AG08395 (cell line): ENCODE measurements at regions not wholly inside any gene's neighbourhood (a gene's known extent, or its start where the extent isn't known, plus 50 kb on each side); places are given as distances from the start of the nearest gene placed in this dataset.

Experiments
- DNase-seq: peaks from one replicate; pipeline ENCODE4 v3.0.0; 2012; ENCODE audit warnings: mixed read lengths, low spot score

DNA sequence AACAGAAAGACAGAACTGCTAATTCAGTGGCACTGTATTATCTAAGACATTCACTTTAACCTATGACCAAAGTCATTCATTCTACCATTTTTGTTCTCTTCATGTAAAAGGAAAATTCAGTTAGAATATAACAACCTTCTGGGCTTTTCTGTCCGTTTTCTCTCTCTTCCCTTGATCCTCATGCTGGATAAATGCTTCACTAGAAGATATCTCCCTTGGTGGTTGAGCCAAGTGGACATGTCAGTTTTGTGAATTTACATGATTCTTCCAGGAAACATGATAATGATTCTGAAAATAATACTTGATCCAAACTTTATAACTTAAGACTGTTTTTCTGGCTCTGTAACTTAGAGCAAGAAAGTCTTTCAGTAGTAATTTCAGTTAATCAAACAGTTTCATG is 1012.2 kb downstream of the SQOR start:
- DNase-seq = no peak

GRCh38 chr15:46652266-46652665 is 1017.4 kb downstream of the SQOR start:
- DNase-seq = no peak

- no peak for DNase-seq
These were observed 1020.2 kb downstream of the SQOR start for GRCh38 chr15:46654993-46655392.

DNA sequence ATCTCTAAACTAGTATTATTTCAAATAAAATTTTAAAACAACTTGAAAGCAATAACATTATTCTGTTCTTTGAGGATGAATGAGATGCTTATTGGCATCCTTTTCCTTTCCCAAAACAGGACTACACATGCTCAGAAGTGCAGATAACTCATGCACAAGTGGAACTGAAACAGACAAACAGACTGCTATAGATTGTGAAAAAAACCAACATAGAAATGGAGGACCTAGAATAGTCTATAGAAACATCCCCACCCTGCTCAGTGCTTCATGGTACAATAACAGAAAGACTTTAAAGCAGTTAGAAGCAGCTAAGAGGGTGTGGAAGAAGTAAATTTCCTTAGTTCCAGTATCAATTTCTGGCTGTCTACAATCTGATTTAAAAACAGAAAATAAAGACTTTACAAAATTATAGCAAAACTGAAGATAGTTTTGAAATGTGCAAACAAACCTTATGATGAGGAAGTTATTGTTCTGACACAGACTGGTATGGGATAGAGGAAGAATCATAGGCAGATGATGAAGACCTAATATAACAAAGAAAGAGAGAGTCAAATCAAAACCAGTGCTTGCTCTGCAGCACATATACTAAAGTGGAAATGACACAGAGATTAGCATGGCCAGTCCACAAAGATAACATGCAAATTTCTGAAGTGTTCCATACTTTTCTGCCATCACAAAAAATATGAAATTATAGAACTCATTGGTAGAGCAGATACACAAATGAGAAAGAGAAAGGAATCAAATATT is 1025.4 kb downstream of the SQOR start:
- no peak for DNase-seq

DNA sequence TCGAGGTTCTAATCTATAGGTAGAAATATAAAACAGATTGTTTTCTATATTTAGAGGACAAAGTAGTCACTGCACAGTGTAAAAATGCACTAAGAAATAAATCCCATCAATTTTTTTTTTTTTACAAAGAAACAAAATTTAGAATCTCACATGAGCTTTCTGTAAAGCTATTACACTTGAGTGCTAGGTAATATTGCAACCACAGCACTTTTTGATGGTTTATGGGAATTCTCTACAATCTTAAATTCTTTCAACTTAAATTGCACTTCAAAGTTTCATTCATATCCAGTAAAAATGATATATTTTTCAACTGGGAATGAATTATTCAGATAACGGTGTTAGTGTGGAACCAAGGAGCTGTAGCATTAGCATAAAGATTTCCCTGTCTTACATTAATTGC is 1035.4 kb downstream of the SQOR start:
- DNase-seq = no peak

DNA sequence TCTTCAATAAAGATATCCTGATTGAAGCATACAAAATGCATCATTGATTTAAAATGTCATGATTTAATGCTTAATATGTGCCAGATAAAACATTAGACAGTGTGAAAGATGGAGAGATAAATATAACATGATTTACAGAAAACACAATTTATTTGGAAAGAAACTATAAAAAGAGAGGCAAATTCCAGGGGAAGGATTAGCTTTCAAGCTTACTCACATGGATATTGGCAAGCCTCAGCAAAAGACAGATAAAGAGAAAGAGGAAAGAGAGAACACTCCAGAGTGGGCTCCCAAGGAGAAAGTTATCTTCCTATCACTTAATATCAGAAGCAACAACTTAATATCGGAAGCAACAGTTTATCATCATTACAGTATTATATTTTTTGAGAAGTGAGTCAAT is 1036.5 kb downstream of the SQOR start:
- no peak for DNase-seq

DNA sequence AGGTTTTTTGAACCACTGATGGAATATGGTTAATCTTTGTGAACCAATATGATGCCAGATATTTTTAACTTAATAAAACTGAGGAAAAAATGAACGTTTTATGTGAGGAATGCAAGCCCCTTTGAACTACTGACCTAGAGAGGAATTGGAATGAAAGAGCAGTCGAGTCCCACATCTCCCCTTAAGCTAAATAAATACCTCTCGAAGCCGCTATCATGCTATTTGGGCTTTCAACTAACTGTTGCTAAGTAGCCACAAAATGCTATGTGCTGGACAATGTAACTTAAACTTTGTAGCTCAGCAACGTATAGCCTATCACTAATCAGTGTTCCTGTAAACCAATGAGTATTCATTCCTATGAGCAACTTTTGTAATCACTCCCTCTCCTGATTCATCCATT is 1037.2 kb downstream of the SQOR start:
- DNase-seq = no peak

DNA sequence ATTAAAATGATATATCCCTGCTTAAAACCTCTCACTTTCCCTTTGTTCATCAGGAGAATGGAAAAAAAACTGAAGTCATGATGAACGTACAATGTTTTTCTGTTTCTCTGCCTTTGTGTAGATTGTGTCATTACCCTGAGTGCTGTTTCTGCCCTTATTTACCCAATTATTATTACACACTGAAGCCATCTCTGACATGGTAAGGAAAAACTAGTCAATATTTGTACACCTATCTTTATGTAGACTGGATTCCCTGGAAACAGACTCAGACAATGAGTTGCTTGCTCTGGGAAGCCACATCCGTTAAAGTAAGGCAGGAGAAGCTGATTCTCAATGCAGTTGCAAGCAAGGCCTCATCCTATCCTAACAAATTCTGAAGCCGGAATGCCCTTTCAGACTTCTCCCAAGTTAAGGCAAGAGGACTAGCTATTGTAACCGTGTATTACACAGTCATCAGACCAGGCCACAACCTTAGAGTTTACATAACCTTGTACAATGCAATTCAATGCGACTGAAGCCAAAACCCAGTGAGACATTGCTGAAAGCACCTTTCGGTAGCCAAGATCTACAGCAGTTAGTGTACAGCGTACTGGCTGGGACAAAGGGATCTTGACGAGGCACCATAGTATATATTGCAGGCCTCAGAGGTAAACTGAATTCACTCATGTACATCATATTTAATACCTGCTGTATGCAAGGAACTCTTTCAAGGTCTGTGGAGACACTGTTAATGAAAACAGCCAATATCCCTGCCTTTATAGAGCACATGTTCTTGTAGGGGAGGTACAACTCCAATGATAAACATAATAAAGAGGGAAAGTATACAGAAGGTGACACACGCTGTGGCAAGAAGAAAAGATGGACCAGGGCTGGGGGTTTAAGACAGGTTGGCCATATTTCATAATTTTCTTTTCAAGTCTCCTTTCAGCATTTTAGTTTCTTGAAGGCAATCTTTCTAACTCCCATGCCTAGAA is 1040.8 kb upstream of the SEMA6D start:
- no peak for DNase-seq

GRCh38 chr15:46677491-46677890 is 1039.8 kb upstream of the SEMA6D start:
- no peak for DNase-seq

GRCh38 chr15:46681901-46682300 is 1035.4 kb upstream of the SEMA6D start:
- DNase-seq = no peak

GRCh38 chr15:46682969-46683791 is 1034.1 kb upstream of the SEMA6D start:
- no peak for DNase-seq

DNA sequence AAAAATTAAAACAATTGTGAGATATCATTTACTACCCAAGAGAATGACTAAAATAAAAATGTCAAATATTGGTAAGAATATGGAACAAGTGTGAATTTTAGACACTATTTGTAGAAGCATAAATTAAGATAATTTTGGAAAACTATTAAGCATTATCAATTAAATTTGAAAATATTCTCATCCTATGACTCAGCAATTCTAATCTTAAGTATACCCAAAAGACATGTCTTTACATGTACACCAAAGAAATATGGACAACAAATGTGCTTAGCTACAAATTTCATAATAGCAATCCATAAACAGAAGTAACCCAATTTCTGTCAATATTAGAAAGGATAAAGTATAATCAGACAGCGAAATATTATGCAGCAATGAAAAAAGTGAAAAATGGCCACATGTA is 1032.2 kb upstream of the SEMA6D start:
- no peak for DNase-seq

GRCh38 chr15:46685681-46686080 is 1031.6 kb upstream of the SEMA6D start:
- no peak for DNase-seq

- no peak for DNase-seq
These were observed 1021.0 kb upstream of the SEMA6D start for GRCh38 chr15:46696281-46696680.

- no peak for DNase-seq
These were observed 1016.0 kb upstream of the SEMA6D start for GRCh38 chr15:46701346-46701745.

DNA sequence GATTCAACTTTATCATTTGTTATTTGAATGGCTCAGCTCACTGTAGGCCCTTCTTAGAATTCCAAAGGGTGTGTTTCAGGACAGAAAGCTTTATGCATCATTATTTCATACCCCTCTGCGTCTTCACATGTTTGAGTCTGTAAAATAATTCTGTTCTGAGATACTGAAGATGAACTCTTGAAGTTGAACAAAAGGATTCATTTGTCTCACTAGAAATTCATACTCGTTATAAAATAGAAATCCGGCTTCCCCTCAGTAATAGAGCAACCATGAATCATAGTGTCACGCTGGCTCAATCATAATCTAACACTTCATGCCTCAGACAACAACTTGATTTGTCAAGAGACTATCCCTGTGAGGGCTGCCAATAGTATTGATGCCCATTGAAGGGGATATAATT is 1015.4 kb upstream of the SEMA6D start:
- DNase-seq = no peak

DNA sequence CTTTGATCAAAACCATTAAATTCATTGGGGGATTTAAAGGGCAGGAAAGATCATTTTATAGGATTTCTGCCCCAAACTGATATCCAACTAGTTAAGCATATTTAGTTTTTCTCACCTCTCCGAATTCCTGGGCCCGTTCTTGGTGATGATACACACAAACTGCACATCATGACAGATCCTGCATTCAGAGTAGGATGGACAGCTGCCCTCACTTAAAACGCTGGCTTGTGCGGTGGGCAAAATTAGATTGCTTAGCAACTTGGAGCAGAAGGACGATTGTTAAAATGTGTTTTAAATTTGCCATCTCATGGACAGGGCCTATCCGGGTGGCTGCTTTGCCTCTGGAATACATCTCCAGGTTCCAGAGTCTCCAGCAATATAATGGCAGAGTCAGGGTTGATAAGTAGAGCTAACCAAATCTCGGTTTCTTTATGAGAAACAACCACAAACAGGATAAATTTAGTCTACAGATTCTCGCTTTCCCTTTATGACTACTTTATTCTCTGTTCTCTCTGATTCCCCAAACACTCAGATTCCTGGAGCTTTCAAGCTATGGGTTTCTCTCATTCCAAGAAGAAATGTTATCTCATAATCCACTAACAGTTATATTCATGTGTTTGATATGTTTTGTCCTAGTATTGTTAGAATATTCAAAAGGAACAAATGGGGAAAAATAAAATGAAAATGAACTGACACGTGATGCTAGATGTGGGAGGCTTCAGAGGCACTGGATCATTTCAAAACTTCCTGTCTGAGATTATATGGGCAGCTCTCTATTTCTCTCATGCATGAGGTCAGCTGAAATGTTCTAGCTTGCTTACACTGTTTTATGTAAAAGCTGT is 1014.1 kb upstream of the SEMA6D start:
- no peak for DNase-seq

DNA sequence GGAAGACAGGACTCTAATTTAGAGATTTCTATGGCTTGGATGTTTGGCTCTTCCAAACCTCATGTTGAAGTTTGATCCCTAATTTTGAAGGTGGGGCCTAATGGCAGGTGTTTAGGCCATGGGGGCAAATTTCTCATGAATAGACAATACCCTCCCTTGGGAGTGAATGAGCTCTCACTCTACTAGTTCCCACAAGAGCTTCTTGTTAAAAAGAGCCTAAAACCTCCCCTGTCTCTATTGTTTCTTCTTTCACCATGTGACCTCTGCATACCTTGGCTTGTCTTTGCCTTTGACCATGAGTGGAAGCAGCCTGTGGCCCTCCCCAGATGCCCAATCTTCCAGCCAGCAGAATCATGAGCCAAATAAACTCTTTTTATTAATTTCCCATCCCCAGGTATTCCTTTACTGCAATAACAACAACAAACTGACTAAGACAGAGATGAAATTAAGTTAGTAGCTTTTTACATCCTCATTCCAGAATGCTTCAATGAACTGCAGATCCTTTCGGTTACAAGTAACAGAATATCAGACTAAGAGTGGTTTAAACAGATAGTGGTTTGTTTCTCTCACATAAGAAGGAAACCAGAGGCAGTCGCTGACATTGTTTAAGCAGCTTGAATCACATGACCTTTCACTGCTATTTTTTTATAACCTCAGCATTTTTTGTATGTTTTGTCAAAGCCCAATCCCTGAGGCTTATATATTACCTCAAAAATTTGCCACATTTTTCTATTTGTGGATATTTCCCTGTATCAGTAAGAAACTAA is 1013.3 kb upstream of the SEMA6D start:
- DNase-seq = no peak

GRCh38 chr15:46707452-46707851 is 1009.9 kb upstream of the SEMA6D start:
- DNase-seq = no peak

GRCh38 chr15:46708226-46708625 is 1009.1 kb upstream of the SEMA6D start:
- DNase-seq = no peak
